NCI-H1092 treated with DMSO at 0.1 percent for 48 hours (cell line): ENCODE measurements at regions not wholly inside any gene's neighbourhood (a gene's known extent, or its start where the extent isn't known, plus 50 kb on each side); places are given as distances from the start of the nearest gene placed in this dataset.

ENCODE experiments used
- DNase-seq: peaks from one replicate; lab custom pipeline; 2025; lab: John Stamatoyannopoulos, UW

- no peak for DNase-seq
Observed at GRCh38 chr9:134585746-134586706, 55.6 kb upstream of the COL5A1 start.

GRCh38 chr9:134589748-134590147 lies 51.9 kb upstream of the COL5A1 start:
- no peak for DNase-seq

- DNase-seq, result no peak
Observed at GRCh38 chr9:134590240-134591081, 51.1 kb upstream of the COL5A1 start.

- no peak for DNase-seq
Observed at GRCh38 chr9:134591082-134591571, 50.5 kb upstream of the COL5A1 start.

GRCh38 chr9:134591573-134591981 lies 50.0 kb upstream of the COL5A1 start:
- peak; percentile 22 for DNase-seq
